A549 (cell line): ENCODE measurements at regions not wholly inside any gene's neighbourhood (a gene's known extent, or its start where the extent isn't known, plus 50 kb on each side); places are given as distances from the start of the nearest gene placed in this dataset.

Experiments
- JUNB ChIP-seq: fragments of >200 bp; sonication (Bioruptor Twin); formaldehyde crosslinking; IDR thresholded peaks from 2 replicates; pipeline ENCODE4 v1.6.1; 2016
- NR3C1 ChIP-seq: fragments of >200 bp; sonication (Bioruptor Twin); formaldehyde crosslinking; IDR thresholded peaks from 3 replicates; pipeline ENCODE4 v1.6.1; 2017
- POLR2A ChIP-seq: IDR thresholded peaks from 2 replicates; pipeline ENCODE4 v1.6.1; 2012; ENCODE audit warnings: mild to moderate bottlenecking, low read length
- TF ChIP-seq, protein P1 (sequence below): fragments of >200 bp; sonication (Bioruptor Twin); formaldehyde crosslinking; IDR thresholded peaks from 3 replicates; pipeline ENCODE4 v1.5.1; 2016
- TF ChIP-seq, protein P2 (sequence below): IDR thresholded peaks from 2 replicates; pipeline ENCODE4 v1.6.1; 2012

- TF ChIP-seq, protein P1, sequence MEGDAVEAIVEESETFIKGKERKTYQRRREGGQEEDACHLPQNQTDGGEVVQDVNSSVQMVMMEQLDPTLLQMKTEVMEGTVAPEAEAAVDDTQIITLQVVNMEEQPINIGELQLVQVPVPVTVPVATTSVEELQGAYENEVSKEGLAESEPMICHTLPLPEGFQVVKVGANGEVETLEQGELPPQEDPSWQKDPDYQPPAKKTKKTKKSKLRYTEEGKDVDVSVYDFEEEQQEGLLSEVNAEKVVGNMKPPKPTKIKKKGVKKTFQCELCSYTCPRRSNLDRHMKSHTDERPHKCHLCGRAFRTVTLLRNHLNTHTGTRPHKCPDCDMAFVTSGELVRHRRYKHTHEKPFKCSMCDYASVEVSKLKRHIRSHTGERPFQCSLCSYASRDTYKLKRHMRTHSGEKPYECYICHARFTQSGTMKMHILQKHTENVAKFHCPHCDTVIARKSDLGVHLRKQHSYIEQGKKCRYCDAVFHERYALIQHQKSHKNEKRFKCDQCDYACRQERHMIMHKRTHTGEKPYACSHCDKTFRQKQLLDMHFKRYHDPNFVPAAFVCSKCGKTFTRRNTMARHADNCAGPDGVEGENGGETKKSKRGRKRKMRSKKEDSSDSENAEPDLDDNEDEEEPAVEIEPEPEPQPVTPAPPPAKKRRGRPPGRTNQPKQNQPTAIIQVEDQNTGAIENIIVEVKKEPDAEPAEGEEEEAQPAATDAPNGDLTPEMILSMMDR: no peak
- TF ChIP-seq POLR2A (no peak), NR3C1 (no peak), JUNB (peak; percentile 27; the same call in 1 of the 2 replicates)
- TF ChIP-seq, protein P2, sequence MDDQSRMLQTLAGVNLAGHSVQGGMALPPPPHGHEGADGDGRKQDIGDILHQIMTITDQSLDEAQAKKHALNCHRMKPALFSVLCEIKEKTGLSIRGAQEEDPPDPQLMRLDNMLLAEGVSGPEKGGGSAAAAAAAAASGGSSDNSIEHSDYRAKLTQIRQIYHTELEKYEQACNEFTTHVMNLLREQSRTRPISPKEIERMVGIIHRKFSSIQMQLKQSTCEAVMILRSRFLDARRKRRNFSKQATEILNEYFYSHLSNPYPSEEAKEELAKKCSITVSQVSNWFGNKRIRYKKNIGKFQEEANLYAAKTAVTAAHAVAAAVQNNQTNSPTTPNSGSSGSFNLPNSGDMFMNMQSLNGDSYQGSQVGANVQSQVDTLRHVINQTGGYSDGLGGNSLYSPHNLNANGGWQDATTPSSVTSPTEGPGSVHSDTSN: no peak
Observed at GRCh38 chr4:158094413-158095134, 78.3 kb downstream of the GASK1B start.
